Nephron (organoid): ENCODE measurements at regions not wholly inside any gene's neighbourhood (a gene's known extent, or its start where the extent isn't known, plus 50 kb on each side); places are given as distances from the start of the nearest gene placed in this dataset.
A peak's percentile ranks its signal among the peaks of the same experiment; 100 is the strongest.

Experiments used
- H3K27ac Mint-ChIP-seq, 3 experiments: 2 replicates each; pipeline ENCODE4 v1.8.0; 2020; ENCODE audit warnings: mixed read lengths in 3 of 3, mild to moderate bottlenecking in 2 of 3, moderate library complexity in 1 of 3
- H3K27me3 Mint-ChIP-seq: 2 replicates; pipeline ENCODE4 v1.8.0; 2021; ENCODE audit warnings: low read depth, mild to moderate bottlenecking, moderate library complexity, mixed read lengths
- H3K36me3 Mint-ChIP-seq: 2 replicates; pipeline ENCODE4 v1.8.0; 2020; ENCODE audit warnings: low read depth, mixed read lengths
- H3K4me1 Mint-ChIP-seq: 2 replicates; pipeline ENCODE4 v1.8.0; 2020; ENCODE audit warnings: mixed read lengths
- H3K4me3 Mint-ChIP-seq, 3 experiments: 2 replicates each; pipeline ENCODE4 v1.8.0; 2020; ENCODE audit warnings: mild to moderate bottlenecking in 3 of 3, mixed read lengths in 3 of 3, moderate library complexity in 2 of 3
- H3K9me3 Mint-ChIP-seq: 2 replicates; pipeline ENCODE4 v1.8.0; 2020; ENCODE audit warnings: mixed read lengths
- CTCF ChIP-seq, 3 experiments: fragments of 200-600 bp; sonication (generic); IDR thresholded peaks; one replicate each; pipeline ENCODE4 v1.5.0; 2021; ENCODE audit warnings: antibody characterized with exemption in 3 of 3; ENCODE audit not compliant: unreplicated experiment in 3 of 3

- no peaks in the 10 kb centered on the region for H3K27me3 Mint-ChIP-seq
- peaks cover 4% of the 10 kb centered on the region for H3K36me3 Mint-ChIP-seq
- H3K9me3 Mint-ChIP-seq: no peaks in the 10 kb centered on the region
- H3K4me3 Mint-ChIP-seq: no peak overlapping the region
- H3K4me1 Mint-ChIP-seq: peaks cover 18% of the 10 kb centered on the region
- TF ChIP-seq CTCF (IDR thresholded peaks at IDR 0.05; ENCODE audit: unreplicated experiment in 3 of 3): no peak
- H3K27ac Mint-ChIP-seq: peak overlapping the region; percentile 76 to 79 (median 77)
Observed at GRCh38 chr15:95447486-95447885, 883.0 kb upstream of the NR2F2 start.

GRCh38 chr15:95448531-95449229 is 881.8 kb upstream of the NR2F2 start:
- Mint-ChIP-seq H3K27ac (peak overlapping the region; percentile 2 to 17 (median 17)), H3K36me3 (peaks cover 4% of the 10 kb centered on the region)

GRCh38 chr15:95449230-95449628 is 881.3 kb upstream of the NR2F2 start:
- H3K4me1 Mint-ChIP-seq: peaks cover 23% of the 10 kb centered on the region
- H3K36me3 Mint-ChIP-seq: peaks cover 4% of the 10 kb centered on the region
- H3K4me3 Mint-ChIP-seq: no peak overlapping the region
- H3K27ac Mint-ChIP-seq: peak overlapping the region in 2 of 3 experiments; percentile 2 to 17
- TF ChIP-seq CTCF (IDR thresholded peaks at IDR 0.05; ENCODE audit: unreplicated experiment in 3 of 3): no peak
- H3K27me3 Mint-ChIP-seq: no peaks in the 10 kb centered on the region
- H3K9me3 Mint-ChIP-seq: no peaks in the 10 kb centered on the region

More at GRCh38 chr15:95448531-95449229, 881.8 kb upstream of the NR2F2 start:
- Mint-ChIP-seq H3K9me3 (no peaks in the 10 kb centered on the region), H3K4me1 (peaks cover 18% of the 10 kb centered on the region), H3K4me3 (no peak overlapping the region), H3K27me3 (no peaks in the 10 kb centered on the region)
- no peak for TF ChIP-seq CTCF (IDR thresholded peaks at IDR 0.05; ENCODE audit: unreplicated experiment in 3 of 3)

GRCh38 chr15:95450413-95450812 is 880.1 kb upstream of the NR2F2 start:
- H3K4me3 Mint-ChIP-seq: no peak overlapping the region
- H3K4me1 Mint-ChIP-seq: peaks cover 35% of the 10 kb centered on the region
- H3K9me3 Mint-ChIP-seq: no peaks in the 10 kb centered on the region
- H3K27me3 Mint-ChIP-seq: no peaks in the 10 kb centered on the region
- H3K27ac Mint-ChIP-seq: peak overlapping the region; percentile 44 to 72 (median 69)
- TF ChIP-seq CTCF (IDR thresholded peaks at IDR 0.05; ENCODE audit: unreplicated experiment in 3 of 3): no peak
- peaks cover 4% of the 10 kb centered on the region for H3K36me3 Mint-ChIP-seq

- TF ChIP-seq CTCF (IDR thresholded peaks at IDR 0.05; ENCODE audit: unreplicated experiment in 3 of 3): no peak
- no peaks in the 10 kb centered on the region for H3K27me3 Mint-ChIP-seq
- H3K9me3 Mint-ChIP-seq: no peaks in the 10 kb centered on the region
- no peak overlapping the region for H3K4me3 Mint-ChIP-seq
- peak overlapping the region; percentile 75 to 87 (median 86) for H3K27ac Mint-ChIP-seq
- peaks cover 43% of the 10 kb centered on the region for H3K4me1 Mint-ChIP-seq
- H3K36me3 Mint-ChIP-seq: no peaks in the 10 kb centered on the region
Observed at GRCh38 chr15:95451938-95452337, 878.6 kb upstream of the NR2F2 start.
